SH-SY5Y (cell line): ENCODE measurements at regions not wholly inside any gene's neighbourhood (a gene's known extent, or its start where the extent isn't known, plus 50 kb on each side); places are given as distances from the start of the nearest gene placed in this dataset.

Source experiments
- GATA2 ChIP-seq: IDR thresholded peaks from 2 replicates; pipeline ENCODE4 v1.6.1; 2011; ENCODE audit warnings: mild to moderate bottlenecking, low read depth, low read length
- GATA3 ChIP-seq: IDR thresholded peaks from 2 replicates; pipeline ENCODE4 v1.6.1; 2011; ENCODE audit warnings: low read depth, mild to moderate bottlenecking, low read length, moderate library complexity

GRCh38 chr12:123042833-123043232, 62.4 kb downstream of the ARL6IP4 start:
- no peak for TF ChIP-seq GATA2
- no peak for TF ChIP-seq GATA3

- TF ChIP-seq GATA3, result no peak
- no peak for TF ChIP-seq GATA2
These were observed 61.6 kb downstream of the ARL6IP4 start for GRCh38 chr12:123041811-123042655.

- no peak for TF ChIP-seq GATA2
- TF ChIP-seq GATA3, result no peak
These were observed 60.6 kb downstream of the ARL6IP4 start for GRCh38 chr12:123041042-123041531.

GRCh38 chr12:123040106-123040505, 59.6 kb downstream of the ARL6IP4 start:
- TF ChIP-seq GATA3 (no peak), GATA2 (no peak)

GRCh38 chr12:123038966-123039365, 58.5 kb downstream of the ARL6IP4 start:
- no peak for TF ChIP-seq GATA3
- TF ChIP-seq GATA2, result no peak

GRCh38 chr12:123038486-123038885, 58.0 kb downstream of the ARL6IP4 start:
- TF ChIP-seq GATA3, result no peak
- TF ChIP-seq GATA2, result no peak

GRCh38 chr12:123037791-123038190, 57.3 kb downstream of the ARL6IP4 start:
- TF ChIP-seq GATA2, result no peak
- TF ChIP-seq GATA3, result no peak

GRCh38 chr12:123036466-123037285, 56.2 kb downstream of the ARL6IP4 start:
- TF ChIP-seq GATA3, result no peak
- no peak for TF ChIP-seq GATA2

- TF ChIP-seq GATA3 (no peak), GATA2 (no peak)
These were observed 55.4 kb downstream of the ARL6IP4 start for GRCh38 chr12:123035841-123036240.

- TF ChIP-seq GATA3 (no peak), GATA2 (no peak)
These were observed 54.4 kb downstream of the ARL6IP4 start for GRCh38 chr12:123034865-123035264.

GRCh38 chr12:123034022-123034541, 53.6 kb downstream of the ARL6IP4 start:
- TF ChIP-seq GATA3 (no peak), GATA2 (no peak)

GRCh38 chr12:123033392-123034021, 53.0 kb downstream of the ARL6IP4 start:
- TF ChIP-seq GATA2, result no peak
- no peak for TF ChIP-seq GATA3

- TF ChIP-seq GATA2, result no peak
- TF ChIP-seq GATA3, result no peak
These were observed 52.4 kb downstream of the ARL6IP4 start for GRCh38 chr12:123032736-123033391.
